ENCODE measurements at regions not wholly inside any gene's neighbourhood (a gene's known extent, or its start where the extent isn't known, plus 50 kb on each side); places are given as distances from the start of the nearest gene placed in this dataset.
A peak's percentile ranks its signal among the peaks of the same experiment; 100 is the strongest.

GRCh38 chr18:66826211-66826610 is 222.3 kb upstream of the CDH19 start:
- DNase-seq = no peak

- DNase-seq = no peak
These were observed 221.5 kb upstream of the CDH19 start for GRCh38 chr18:66825347-66825746.

- DNase-seq = no peak
These were observed 215.3 kb upstream of the CDH19 start for GRCh38 chr18:66819235-66819634.

GRCh38 chr18:66813138-66813537 is 209.2 kb upstream of the CDH19 start:
- no peak for DNase-seq

- DNase-seq = no peak
These were observed 191.2 kb upstream of the CDH19 start for GRCh38 chr18:66795051-66795450.

- peak; percentile 76 for DNase-seq
These were observed 188.6 kb upstream of the CDH19 start for GRCh38 chr18:66792466-66792865.

GRCh38 chr18:66780609-66781008 is 176.7 kb upstream of the CDH19 start:
- no peak for DNase-seq

- DNase-seq = no peak
These were observed 174.2 kb upstream of the CDH19 start for GRCh38 chr18:66778048-66778447.

GRCh38 chr18:66769375-66769774 is 165.5 kb upstream of the CDH19 start:
- DNase-seq = no peak

GRCh38 chr18:66764230-66764629 is 160.3 kb upstream of the CDH19 start:
- DNase-seq = no peak

GRCh38 chr18:66761166-66761565 is 157.3 kb upstream of the CDH19 start:
- DNase-seq = no peak

GRCh38 chr18:66760559-66760958 is 156.7 kb upstream of the CDH19 start:
- DNase-seq = no peak

GRCh38 chr18:66759050-66759828 is 155.3 kb upstream of the CDH19 start:
- no peak for DNase-seq

- no peak for DNase-seq
These were observed 154.1 kb upstream of the CDH19 start for GRCh38 chr18:66757946-66758345.

- no peak for DNase-seq
These were observed 150.4 kb upstream of the CDH19 start for GRCh38 chr18:66754335-66754734.

- peak; percentile 50 for DNase-seq
These were observed 148.8 kb upstream of the CDH19 start for GRCh38 chr18:66752733-66753132.

GRCh38 chr18:66749481-66750035 is 145.7 kb upstream of the CDH19 start:
- no peak for DNase-seq

GRCh38 chr18:66749030-66749429 is 145.1 kb upstream of the CDH19 start:
- DNase-seq = no peak

- no peak for DNase-seq
These were observed 138.9 kb upstream of the CDH19 start for GRCh38 chr18:66742832-66743231.

GRCh38 chr18:66735933-66736332 is 132.0 kb upstream of the CDH19 start:
- DNase-seq = no peak

- no peak for DNase-seq
These were observed 130.6 kb upstream of the CDH19 start for GRCh38 chr18:66734451-66734850.

- DNase-seq = no peak
These were observed 128.0 kb upstream of the CDH19 start for GRCh38 chr18:66731890-66732289.

GRCh38 chr18:66729442-66730239 is 125.8 kb upstream of the CDH19 start:
- no peak for DNase-seq

- no peak for DNase-seq
These were observed 125.1 kb upstream of the CDH19 start for GRCh38 chr18:66728951-66729350.
